ENCODE measurements at regions not wholly inside any gene's neighbourhood (a gene's known extent, or its start where the extent isn't known, plus 50 kb on each side); places are given as distances from the start of the nearest gene placed in this dataset.
A peak's percentile ranks its signal among the peaks of the same experiment; 100 is the strongest.

GRCh38 chr3:157789162-157789561 is 285.9 kb upstream of the VEPH1 start:
- ChIA-PET POLR2A (no interaction called here), CTCF (no interaction called here), RAD21 (ENCODE audit: low non-redundant PET in 1 of 2, low total read pairs in 2 of 2, uncharacterized antibody in 2 of 2, unreplicated experiment in 2 of 2) (no interaction called here)
- Histone ChIP-seq H3K36me3 (ENCODE audit: control insufficient read depth in 1 of 2, insufficient read depth in 2 of 2, low read length in 2 of 2) (no peaks in the 10 kb centered on the region), H3K4me2 (ENCODE audit: low read length) (peak overlapping the region; percentile 29), H3K4me3 (replicated peaks in 1 of 2; ENCODE audit: low read depth in 1 of 2, low read length in 2 of 2) (no peak overlapping the region), H3K9ac (ENCODE audit: low read length) (no peak overlapping the region), H2AFZ (ENCODE audit: low read depth, low read length, poor library complexity, severe bottlenecking) (peak overlapping the region; percentile 50), H3K9me2 (ENCODE audit: insufficient read depth) (no peaks in the 10 kb centered on the region), H3K9me3 (ENCODE audit: control insufficient read depth in 1 of 2, insufficient read depth in 1 of 2, low read depth in 1 of 2, low read length in 2 of 2) (no peaks in the 10 kb centered on the region), H3K79me2 (ENCODE audit: insufficient read depth, low read length) (no peaks in the 10 kb centered on the region), H3K27ac (ENCODE audit: low read depth, low read length) (no peak overlapping the region), H3K4me1 (ENCODE audit: control insufficient read depth in 1 of 2, insufficient read depth in 2 of 2, low read length in 2 of 2) (peaks cover 18 to 55% of the 10 kb centered on the region in 2 experiments), H4K20me1 (ENCODE audit: insufficient read depth) (no peaks in the 10 kb centered on the region), H3K27me3 (ENCODE audit: insufficient read depth, low read length) (no peaks in the 10 kb centered on the region)
- ATAC-seq (peak; percentile 72), DNase-seq (ENCODE audit: low read depth, low spot score) (peak; percentile 42)
- no TSS peak for BruUV-seq (replicated peaks)
- TF ChIP-seq ZBTB33 (IDR thresholded peaks at IDR 0.05; ENCODE audit: extremely low read depth, insufficient replicate concordance, low read length), result no peak
- no peak for TF ChIP-seq ZFX (IDR thresholded peaks at IDR 0.05)
- no peak for TF ChIP-seq YY1 (IDR thresholded peaks at IDR 0.05; ENCODE audit: extremely low read depth, insufficient replicate concordance, low read depth, low read length)
- TF ChIP-seq RAD21 (IDR thresholded peaks at IDR 0.05; ENCODE audit: low read depth), result no peak
- peak; percentile 74 for TF ChIP-seq JUND (IDR thresholded peaks at IDR 0.05)
- TF ChIP-seq POLR2AphosphoS5 (IDR thresholded peaks at IDR 0.05; ENCODE audit: low read depth, low read length), result no peak
- no peak for TF ChIP-seq CEBPB (IDR thresholded peaks at IDR 0.05; ENCODE audit: low read depth)
- peak; percentile 70 for TF ChIP-seq FOSL1 (IDR thresholded peaks at IDR 0.05; ENCODE audit: low read depth)
- TF ChIP-seq EZH2phosphoT487 (IDR thresholded peaks at IDR 0.05; ENCODE audit: borderline replicate concordance), result no peak
- TF ChIP-seq SIN3A (IDR thresholded peaks at IDR 0.05; ENCODE audit: low read depth), result no peak
- TF ChIP-seq POLR2A (IDR thresholded peaks at IDR 0.05; ENCODE audit: borderline replicate concordance, extremely low read depth, insufficient read depth, insufficient read length), result no peak
- TF ChIP-seq REST (IDR thresholded peaks at IDR 0.05; ENCODE audit: low read depth), result no peak
- no peak for TF ChIP-seq MAX (IDR thresholded peaks at IDR 0.05)
- no peak for TF ChIP-seq ZNF274 (IDR thresholded peaks at IDR 0.05; ENCODE audit: low read depth, low read length)
- no peak for TF ChIP-seq TCF7L2 (IDR thresholded peaks at IDR 0.05; ENCODE audit: borderline replicate concordance, extremely low read depth, insufficient read depth, insufficient read length)
- no peak for TF ChIP-seq EGR1 (IDR thresholded peaks at IDR 0.05; ENCODE audit: low read depth)
- no peak for TF ChIP-seq EZH2 (IDR thresholded peaks at IDR 0.05)
- TF ChIP-seq CTCF (IDR thresholded peaks at IDR 0.05 in 2 of 3, conservative IDR thresholded peaks at IDR 0.05 in 1 of 3; ENCODE audit: borderline replicate concordance in 1 of 3, insufficient read depth in 1 of 3, low read depth in 2 of 3, low read length in 2 of 3), result no peak
- TF ChIP-seq CBX3 (IDR thresholded peaks at IDR 0.05; ENCODE audit: low read depth), result peak; percentile 43; the same call in 1 of the 2 replicates
- TF ChIP-seq ELF1 (IDR thresholded peaks at IDR 0.05; ENCODE audit: borderline replicate concordance, low read depth), result no peak
- TF ChIP-seq SP1 (IDR thresholded peaks at IDR 0.05; ENCODE audit: low read depth), result peak; percentile 54
- no peak for TF ChIP-seq SRF (IDR thresholded peaks at IDR 0.05; ENCODE audit: low read depth)
- intact Hi-C loops (cut with micrococcal nuclease), result no loop called here
